K562 (cell line): ENCODE measurements at regions not wholly inside any gene's neighbourhood (a gene's known extent, or its start where the extent isn't known, plus 50 kb on each side); places are given as distances from the start of the nearest gene placed in this dataset.

Experiments
- BCL6 ChIP-seq: fragments of 250-450 bp; sonication (Bioruptor Pico); IDR thresholded peaks from 2 replicates; pipeline ENCODE4 v1.4.0; 2020
- CBFA2T2 ChIP-seq: fragments of 450-650 bp; conservative IDR thresholded peaks from 2 replicates; pipeline ENCODE4 v1.6.1; 2017; ENCODE audit warnings: mild to moderate bottlenecking
- COPS2 ChIP-seq: fragments of 450-650 bp; conservative IDR thresholded peaks from 2 replicates; pipeline ENCODE4 v1.6.1; 2016; ENCODE audit warnings: mild to moderate bottlenecking, moderate library complexity
- ELF1 ChIP-seq: fragments of 200-800 bp; sonication (Bioruptor generic); IDR thresholded peaks from 2 replicates; pipeline ENCODE4 v1.6.1; 2016; ENCODE audit warnings: missing genetic modification characterization, missing compliant biosample characterization
- EP400 ChIP-seq: fragments of 450-650 bp; IDR thresholded peaks from 2 replicates; pipeline ENCODE4 v1.6.1; 2017; ENCODE audit warnings: antibody characterized with exemption, mild to moderate bottlenecking, moderate library complexity
- ETS1 ChIP-seq: conservative IDR thresholded peaks from 2 replicates; pipeline ENCODE4 v1.6.1; 2011; ENCODE audit warnings: low read depth, mild to moderate bottlenecking, low read length; ENCODE audit not compliant: control insufficient read depth
- EZH2 ChIP-seq: IDR thresholded peaks from 2 replicates; pipeline ENCODE4 v1.6.1; 2012; ENCODE audit warnings: low read depth, mild to moderate bottlenecking, inconsistent platforms, low read length, borderline replicate concordance
- LEF1 ChIP-seq: fragments of 450-650 bp; IDR thresholded peaks from 2 replicates; pipeline ENCODE4 v1.6.1; 2016; ENCODE audit warnings: mild to moderate bottlenecking
- MAFG ChIP-seq: fragments of 450-650 bp; conservative IDR thresholded peaks from 2 replicates; pipeline ENCODE4 v1.6.1; 2016; ENCODE audit warnings: missing genetic modification characterization, missing compliant biosample characterization
- NCOA4 ChIP-seq: fragments of 450-650 bp; IDR thresholded peaks from 2 replicates; pipeline ENCODE4 v1.6.1; 2018; ENCODE audit warnings: mild to moderate bottlenecking; ENCODE audit not compliant: partially characterized antibody
- NFE2L1 ChIP-seq: fragments of 450-650 bp; IDR thresholded peaks from 2 replicates; pipeline ENCODE4 v1.6.1; 2016; ENCODE audit warnings: missing genetic modification characterization, low read depth, mild to moderate bottlenecking, missing compliant biosample characterization, moderate library complexity, borderline replicate concordance
- NFIC ChIP-seq: fragments of 450-650 bp; IDR thresholded peaks from 2 replicates; pipeline ENCODE4 v1.6.1; 2017; ENCODE audit warnings: mild to moderate bottlenecking, inconsistent platforms
- PBX2 ChIP-seq, 2 experiments: IDR thresholded peaks in 1 of 2; conservative IDR thresholded peaks in 1 of 2; 2 replicates each; pipeline ENCODE4 v1.6.1; 2016; ENCODE audit warnings: low read depth in 2 of 2, mild to moderate bottlenecking in 1 of 2, missing compliant biosample characterization in 1 of 2, missing genetic modification characterization in 1 of 2, moderate library complexity in 1 of 2
- PML ChIP-seq: IDR thresholded peaks from 2 replicates; pipeline ENCODE4 v1.6.1; 2012; ENCODE audit warnings: low read length, inconsistent platforms
- POLR2AphosphoS5 ChIP-seq: IDR thresholded peaks from 2 replicates; pipeline ENCODE4 v1.6.1; 2011; ENCODE audit warnings: mild to moderate bottlenecking, low read depth, low read length, moderate library complexity; ENCODE audit not compliant: control insufficient read depth, insufficient read depth
- PYGO2 ChIP-seq: fragments of 450-650 bp; IDR thresholded peaks from 2 replicates; pipeline ENCODE4 v1.6.1; 2016; ENCODE audit warnings: mild to moderate bottlenecking, missing genetic modification characterization, moderate library complexity, missing compliant biosample characterization
- TAF15 ChIP-seq: fragments of 200-400 bp; formaldehyde crosslinking; IDR thresholded peaks from 2 replicates; pipeline ENCODE4 v1.6.1; 2017; ENCODE audit warnings: mild to moderate bottlenecking, low read depth, low read length, moderate library complexity
- U2AF1 ChIP-seq: fragments of 200-400 bp; formaldehyde crosslinking; optimal IDR thresholded peaks from 2 replicates; pipeline ENCODE3; 2017; ENCODE audit warnings: mild to moderate bottlenecking, low read depth, low read length, moderate library complexity
- ZBTB5 ChIP-seq: fragments of 450-650 bp; IDR thresholded peaks from 2 replicates; pipeline ENCODE4 v1.6.1; 2017; ENCODE audit warnings: antibody characterized with exemption
- ZNF347 ChIP-seq: fragments of 450-650 bp; formaldehyde crosslinking; IDR thresholded peaks from 2 replicates; pipeline ENCODE4 v1.4.0; 2020; ENCODE audit warnings: low read depth, mild to moderate bottlenecking, moderate library complexity
- ZNF511 ChIP-seq: sonication (generic); formaldehyde crosslinking; IDR thresholded peaks from 2 replicates; pipeline ENCODE4 v1.8.0; 2022; ENCODE audit warnings: mild to moderate bottlenecking, missing genetic modification reagents
- TF ChIP-seq, protein P1 (sequence below): fragments of 250-450 bp; sonication (Bioruptor Pico); IDR thresholded peaks from 2 replicates; pipeline ENCODE4 v1.5.0; 2020; ENCODE audit warnings: mild to moderate bottlenecking

- TF ChIP-seq PYGO2 (tag) = no peak
- TF ChIP-seq ZNF347 (CRISPR knock-in tag) = no peak
- TF ChIP-seq NFE2L1 = peak; percentile 93
- TF ChIP-seq, protein P1, sequence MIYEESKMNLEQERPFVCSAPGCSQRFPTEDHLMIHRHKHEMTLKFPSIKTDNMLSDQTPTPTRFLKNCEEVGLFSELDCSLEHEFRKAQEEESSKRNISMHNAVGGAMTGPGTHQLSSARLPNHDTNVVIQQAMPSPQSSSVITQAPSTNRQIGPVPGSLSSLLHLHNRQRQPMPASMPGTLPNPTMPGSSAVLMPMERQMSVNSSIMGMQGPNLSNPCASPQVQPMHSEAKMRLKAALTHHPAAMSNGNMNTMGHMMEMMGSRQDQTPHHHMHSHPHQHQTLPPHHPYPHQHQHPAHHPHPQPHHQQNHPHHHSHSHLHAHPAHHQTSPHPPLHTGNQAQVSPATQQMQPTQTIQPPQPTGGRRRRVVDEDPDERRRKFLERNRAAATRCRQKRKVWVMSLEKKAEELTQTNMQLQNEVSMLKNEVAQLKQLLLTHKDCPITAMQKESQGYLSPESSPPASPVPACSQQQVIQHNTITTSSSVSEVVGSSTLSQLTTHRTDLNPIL (CRISPR knock-in tag) = no peak
- TF ChIP-seq PBX2 (CRISPR knock-in tag; IDR thresholded peaks at IDR 0.05; ENCODE audit: low read depth) = no peak
- peak; percentile 48; the same call in 1 of the 2 replicates for TF ChIP-seq PBX2 (tag; conservative IDR thresholded peaks at IDR 0.05; ENCODE audit: low read depth)
- no peak for TF ChIP-seq ZNF511 (CRISPR knock-in tag)
- TF ChIP-seq EZH2 = no peak
- TF ChIP-seq COPS2 = no peak
- no peak for TF ChIP-seq ELF1 (tag)
- no peak for TF ChIP-seq ZBTB5
- TF ChIP-seq CBFA2T2 = no peak
- 0 out of 2 replicates have a peak, but pooled peaks have one; percentile 7 for TF ChIP-seq NFIC
- TF ChIP-seq MAFG (tag) = peak; percentile 99
- 0 out of 2 replicates have a peak, but pooled peaks have one; percentile 64 for TF ChIP-seq LEF1
- no peak for TF ChIP-seq PML
- TF ChIP-seq EP400 = peak; percentile 41
- TF ChIP-seq POLR2AphosphoS5 = no peak
- no peak for TF ChIP-seq ETS1
- TF ChIP-seq BCL6 (CRISPR knock-in tag) = no peak
- TF ChIP-seq U2AF1 = no peak
- no peak for TF ChIP-seq TAF15
- no peak for TF ChIP-seq NCOA4
Observed at GRCh38 chr19:46913852-46914430, 53.1 kb downstream of the ARHGAP35 start (continued).
